HTR-8/SVneo (cell line): ENCODE measurements at regions not wholly inside any gene's neighbourhood (a gene's known extent, or its start where the extent isn't known, plus 50 kb on each side); places are given as distances from the start of the nearest gene placed in this dataset.
"Not testable (repeated sequence)": the region's sequence is repeated elsewhere in the genome, so short reads cannot be mapped to it uniquely, and the experiment has no call there.

Experiments
- DNase-seq: peaks from one replicate; pipeline ENCODE4 v3.0.0; 2011; ENCODE audit warnings: low spot score, mixed read lengths; ENCODE audit not compliant: insufficient read length
- FAIRE-seq: peaks from 2 replicates; lab custom pipeline; 2011; peaks lifted over from hg19 to GRCh38; lab: Jason Lieb, UNC

- DNase-seq: no peak
- no peak for FAIRE-seq
Measured at GRCh38 chr2:193187816-193188215, 993.1 kb upstream of the TMEFF2 start.

GRCh38 chr2:193170981-193171380, 976.2 kb upstream of the TMEFF2 start:
- not testable (repeated sequence) for FAIRE-seq, DNase-seq

- FAIRE-seq (no peak), DNase-seq (no peak)
Measured at GRCh38 chr2:193156480-193156879, 961.7 kb upstream of the TMEFF2 start.

GRCh38 chr2:193154076-193154475, 959.3 kb upstream of the TMEFF2 start:
- DNase-seq (no peak), FAIRE-seq (no peak)

- no peak for FAIRE-seq
- no peak for DNase-seq
Measured at GRCh38 chr2:193153576-193153975, 958.8 kb upstream of the TMEFF2 start.

GRCh38 chr2:193142467-193142866, 947.7 kb upstream of the TMEFF2 start:
- not testable (repeated sequence) for DNase-seq

GRCh38 chr2:193141998-193142397, 947.3 kb upstream of the TMEFF2 start:
- FAIRE-seq: no peak

More at GRCh38 chr2:193142467-193142866, 947.7 kb upstream of the TMEFF2 start:
- FAIRE-seq: not testable (repeated sequence)

GRCh38 chr2:193140895-193141294, 946.2 kb upstream of the TMEFF2 start:
- not testable (repeated sequence) for DNase-seq, FAIRE-seq

More at GRCh38 chr2:193141998-193142397, 947.3 kb upstream of the TMEFF2 start:
- no peak for DNase-seq

GRCh38 chr2:193124815-193125214, 930.1 kb upstream of the TMEFF2 start:
- FAIRE-seq (no peak), DNase-seq (no peak)

GRCh38 chr2:193114827-193115226, 920.1 kb upstream of the TMEFF2 start:
- DNase-seq (no peak), FAIRE-seq (no peak)

GRCh38 chr2:193112986-193113385, 918.3 kb upstream of the TMEFF2 start:
- DNase-seq: no peak
- FAIRE-seq: no peak

GRCh38 chr2:193103064-193103463, 908.3 kb upstream of the TMEFF2 start:
- no peak for FAIRE-seq
- DNase-seq: peak; percentile 5

- FAIRE-seq (no peak), DNase-seq (no peak)
Measured at GRCh38 chr2:193101591-193101990, 906.9 kb upstream of the TMEFF2 start.

- no peak for FAIRE-seq
- no peak for DNase-seq
Measured at GRCh38 chr2:193088026-193088425, 893.3 kb upstream of the TMEFF2 start.

GRCh38 chr2:193076995-193077394, 882.3 kb upstream of the TMEFF2 start:
- FAIRE-seq (no peak), DNase-seq (no peak)

GRCh38 chr2:193074933-193075332, 880.2 kb upstream of the TMEFF2 start:
- DNase-seq: no peak
- no peak for FAIRE-seq

GRCh38 chr2:193072647-193073046, 877.9 kb upstream of the TMEFF2 start:
- no peak for DNase-seq
- FAIRE-seq: no peak

GRCh38 chr2:193025556-193025955, 830.8 kb upstream of the TMEFF2 start:
- FAIRE-seq, DNase-seq: not testable (repeated sequence)

GRCh38 chr2:193024791-193025190, 830.1 kb upstream of the TMEFF2 start:
- DNase-seq (no peak), FAIRE-seq (no peak)

GRCh38 chr2:193011870-193012269, 817.1 kb upstream of the TMEFF2 start:
- FAIRE-seq: peak; percentile 28

GRCh38 chr2:192993059-192993458, 798.3 kb upstream of the TMEFF2 start:
- DNase-seq (no peak), FAIRE-seq (no peak)

More at GRCh38 chr2:193011870-193012269, 817.1 kb upstream of the TMEFF2 start:
- DNase-seq: no peak

- no peak for DNase-seq
- FAIRE-seq: no peak
Measured at GRCh38 chr2:192983173-192983572, 788.4 kb upstream of the TMEFF2 start.

GRCh38 chr2:192978395-192978794, 783.7 kb upstream of the TMEFF2 start:
- FAIRE-seq: no peak
- no peak for DNase-seq
